Endothelial cell (in vitro differentiated cells): ENCODE measurements at regions not wholly inside any gene's neighbourhood (a gene's known extent, or its start where the extent isn't known, plus 50 kb on each side); places are given as distances from the start of the nearest gene placed in this dataset.
"Not testable (repeated sequence)": the region's sequence is repeated elsewhere in the genome, so short reads cannot be mapped to it uniquely, and the experiment has no call there.

Experiments
- DNase-seq: peaks from one replicate; pipeline ENCODE4 v3.0.0; 2021; ENCODE audit warnings: low spot score
- H3K27ac Mint-ChIP-seq: one replicate; pipeline ENCODE4 v1.8.0; 2021; ENCODE audit warnings: mixed read lengths, inconsistent platforms; ENCODE audit not compliant: unreplicated experiment
- H3K27me3 Mint-ChIP-seq: one replicate; pipeline ENCODE4 v1.8.0; 2021; ENCODE audit warnings: mild to moderate bottlenecking, moderate library complexity, mixed read lengths, inconsistent platforms; ENCODE audit not compliant: unreplicated experiment
- H3K36me3 Mint-ChIP-seq: one replicate; pipeline ENCODE4 v1.8.0; 2021; ENCODE audit warnings: mild to moderate bottlenecking, low read depth, mixed read lengths, inconsistent platforms; ENCODE audit not compliant: unreplicated experiment
- H3K4me1 Mint-ChIP-seq: one replicate; pipeline ENCODE4 v1.8.0; 2021; ENCODE audit warnings: mild to moderate bottlenecking, mixed read lengths, inconsistent platforms; ENCODE audit not compliant: unreplicated experiment
- H3K4me3 Mint-ChIP-seq: one replicate; pipeline ENCODE4 v1.8.0; 2021; ENCODE audit warnings: mild to moderate bottlenecking, mixed read lengths, inconsistent platforms; ENCODE audit not compliant: unreplicated experiment
- H3K9me3 Mint-ChIP-seq: one replicate; pipeline ENCODE4 v1.8.0; 2021; ENCODE audit warnings: mixed read lengths, inconsistent platforms; ENCODE audit not compliant: unreplicated experiment
- CTCF ChIP-seq: fragments of 200-600 bp; sonication (generic); IDR thresholded peaks from one replicate; pipeline ENCODE4 v1.5.0; 2021; ENCODE audit warnings: antibody characterized with exemption; ENCODE audit not compliant: unreplicated experiment

GRCh38 chr17:27365329-27365945, 71.5 kb downstream of the WSB1 start:
- not testable (repeated sequence) for H3K9me3 Mint-ChIP-seq, H3K4me3 Mint-ChIP-seq, H3K36me3 Mint-ChIP-seq, DNase-seq, H3K27me3 Mint-ChIP-seq, H3K27ac Mint-ChIP-seq
- H3K4me1 Mint-ChIP-seq = peaks cover 17% of the 10 kb centered on the region

- H3K36me3 Mint-ChIP-seq = peaks cover 4% of the 10 kb centered on the region
- H3K4me3 Mint-ChIP-seq = no peak overlapping the region
- no peak for DNase-seq
- H3K27ac Mint-ChIP-seq = no peak overlapping the region
- H3K27me3 Mint-ChIP-seq = peaks cover 5% of the 10 kb centered on the region
- peaks cover 1% of the 10 kb centered on the region for H3K9me3 Mint-ChIP-seq
- peaks cover 8% of the 10 kb centered on the region for H3K4me1 Mint-ChIP-seq
- no peak for TF ChIP-seq CTCF
Observed at GRCh38 chr17:27366437-27366836, 72.5 kb downstream of the WSB1 start.

GRCh38 chr17:27367121-27367981, 73.4 kb downstream of the WSB1 start:
- TF ChIP-seq CTCF = no peak
- Mint-ChIP-seq H3K4me1 (peaks cover 4% of the 10 kb centered on the region), H3K36me3 (no peaks in the 10 kb centered on the region), H3K27me3 (peaks cover 5% of the 10 kb centered on the region), H3K9me3 (peaks cover 5% of the 10 kb centered on the region), H3K4me3 (no peak overlapping the region), H3K27ac (no peak overlapping the region)
- DNase-seq = no peak

- H3K36me3 Mint-ChIP-seq = no peaks in the 10 kb centered on the region
- peaks cover 5% of the 10 kb centered on the region for H3K27me3 Mint-ChIP-seq
- H3K4me3 Mint-ChIP-seq = no peak overlapping the region
- H3K9me3 Mint-ChIP-seq = peaks cover 9% of the 10 kb centered on the region
- no peak for TF ChIP-seq CTCF
- H3K4me1 Mint-ChIP-seq = peaks cover 4% of the 10 kb centered on the region
- no peak overlapping the region for H3K27ac Mint-ChIP-seq
- no peak for DNase-seq
Observed at GRCh38 chr17:27368151-27368795, 74.4 kb downstream of the WSB1 start.

GRCh38 chr17:27368980-27369379, 75.1 kb downstream of the WSB1 start:
- Mint-ChIP-seq H3K4me1 (peaks cover 2% of the 10 kb centered on the region), H3K9me3 (peaks cover 13% of the 10 kb centered on the region), H3K36me3 (no peaks in the 10 kb centered on the region), H3K27me3 (peaks cover 5% of the 10 kb centered on the region), H3K27ac (no peak overlapping the region), H3K4me3 (no peak overlapping the region)
- no peak for DNase-seq
- no peak for TF ChIP-seq CTCF
